IPS DF 6.9 (cell line): ENCODE measurements at regions not wholly inside any gene's neighbourhood (a gene's known extent, or its start where the extent isn't known, plus 50 kb on each side); places are given as distances from the start of the nearest gene placed in this dataset.

ENCODE experiments used
- DNase-seq: peaks from one replicate; pipeline ENCODE4 v3.0.0-alpha.2; 2013; ENCODE audit warnings: low read depth, low spot score
- H3K27ac ChIP-seq: one replicate; pipeline ENCODE4 v1.5.1; 2013; ENCODE audit warnings: low read length, control low read depth
- H3K27me3 ChIP-seq: 2 replicates; pipeline ENCODE4 v1.6.1; 2013; ENCODE audit warnings: mild to moderate bottlenecking, low read length; ENCODE audit not compliant: control insufficient read depth, insufficient read depth
- H3K36me3 ChIP-seq: 2 replicates; pipeline ENCODE4 v1.6.1; 2013; ENCODE audit warnings: low read length; ENCODE audit not compliant: control insufficient read depth, insufficient read depth
- H3K4me1 ChIP-seq: 2 replicates; pipeline ENCODE4 v1.6.1; 2013; ENCODE audit warnings: low read length; ENCODE audit not compliant: control insufficient read depth, insufficient read depth
- H3K4me3 ChIP-seq: 2 replicates; pipeline ENCODE4 v1.5.1; 2013; ENCODE audit warnings: mild to moderate bottlenecking, low read length
- H3K9me3 ChIP-seq: 2 replicates; pipeline ENCODE4 v1.6.1; 2013; ENCODE audit warnings: low read length, inconsistent platforms; ENCODE audit not compliant: control insufficient read depth, insufficient read depth
- WGBS: extraction: QIAGEN DNeasy Blood & Tissue Kit; methylation state at CpG from one replicate; pipeline ENCODE4 v1.1.7; 2013; ENCODE audit warnings: mixed read lengths, missing lambda C conversion rate; ENCODE audit not compliant: insufficient read length, insufficient coverage; 5-methylcytosine and 5-hydroxymethylcytosine counted together

GRCh38 chrX:39853417-39854030 lies 244.2 kb downstream of the BCOR start:
- Histone ChIP-seq H3K36me3 (no peaks in the 10 kb centered on the region), H3K27ac (no peak overlapping the region), H3K9me3 (no peaks in the 10 kb centered on the region), H3K4me3 (no peak overlapping the region), H3K4me1 (peaks cover 8% of the 10 kb centered on the region), H3K27me3 (no peaks in the 10 kb centered on the region)
- DNase-seq, result no peak
- WGBS, result no CpG with 5 or more reads among the region's 3 CpGs

- no CpG with 5 or more reads among the region's 17 CpGs for WGBS
- Histone ChIP-seq H3K27me3 (no peaks in the 10 kb centered on the region), H3K36me3 (no peaks in the 10 kb centered on the region), H3K9me3 (no peaks in the 10 kb centered on the region), H3K27ac (no peak overlapping the region), H3K4me3 (no peak overlapping the region), H3K4me1 (peaks cover 8% of the 10 kb centered on the region)
- DNase-seq, result no peak
Measured at GRCh38 chrX:39854772-39855747, 242.7 kb downstream of the BCOR start.

GRCh38 chrX:39855748-39856129 lies 242.0 kb downstream of the BCOR start:
- DNase-seq, result no peak
- no peaks in the 10 kb centered on the region for H3K36me3 ChIP-seq
- no peaks in the 10 kb centered on the region for H3K9me3 ChIP-seq
- WGBS, result no CpG with 5 or more reads among the region's 10 CpGs
- no peaks in the 10 kb centered on the region for H3K27me3 ChIP-seq
- H3K4me3 ChIP-seq, result no peak overlapping the region
- peaks cover 9% of the 10 kb centered on the region for H3K4me1 ChIP-seq
- no peak overlapping the region for H3K27ac ChIP-seq

- no CpG with 5 or more reads among the region's 7 CpGs for WGBS
- Histone ChIP-seq H3K27ac (no peak overlapping the region), H3K36me3 (no peaks in the 10 kb centered on the region), H3K9me3 (no peaks in the 10 kb centered on the region), H3K4me1 (peaks cover 10% of the 10 kb centered on the region), H3K27me3 (no peaks in the 10 kb centered on the region), H3K4me3 (no peak overlapping the region)
- no peak for DNase-seq
Measured at GRCh38 chrX:39856472-39857121, 241.2 kb downstream of the BCOR start.

- Histone ChIP-seq H3K4me3 (no peak overlapping the region), H3K4me1 (peaks cover 7% of the 10 kb centered on the region), H3K27ac (no peak overlapping the region), H3K9me3 (no peaks in the 10 kb centered on the region), H3K27me3 (no peaks in the 10 kb centered on the region), H3K36me3 (no peaks in the 10 kb centered on the region)
- no peak for DNase-seq
- no CpG with 5 or more reads among the region's 3 CpGs for WGBS
Measured at GRCh38 chrX:39857780-39858179, 240.0 kb downstream of the BCOR start.

- H3K9me3 ChIP-seq, result no peaks in the 10 kb centered on the region
- H3K4me1 ChIP-seq, result peaks cover 5% of the 10 kb centered on the region
- no peak for DNase-seq
- WGBS, result no CpG with 5 or more reads among the region's 13 CpGs
- no peaks in the 10 kb centered on the region for H3K36me3 ChIP-seq
- no peaks in the 10 kb centered on the region for H3K27me3 ChIP-seq
- no peak overlapping the region for H3K4me3 ChIP-seq
- H3K27ac ChIP-seq, result no peak overlapping the region
Measured at GRCh38 chrX:39859991-39860861, 237.5 kb downstream of the BCOR start.

GRCh38 chrX:39862963-39863362 lies 234.8 kb downstream of the BCOR start:
- H3K27ac ChIP-seq, result no peak overlapping the region
- H3K36me3 ChIP-seq, result no peaks in the 10 kb centered on the region
- DNase-seq, result no peak
- no peak overlapping the region for H3K4me3 ChIP-seq
- H3K27me3 ChIP-seq, result no peaks in the 10 kb centered on the region
- H3K9me3 ChIP-seq, result no peaks in the 10 kb centered on the region
- peaks cover 2% of the 10 kb centered on the region for H3K4me1 ChIP-seq
- WGBS, result no CpG with 5 or more reads among the region's 5 CpGs

GRCh38 chrX:39866229-39866628 lies 231.5 kb downstream of the BCOR start:
- no peak overlapping the region for H3K4me3 ChIP-seq
- WGBS, result no CpG with 5 or more reads among the region's 4 CpGs
- H3K9me3 ChIP-seq, result no peaks in the 10 kb centered on the region
- no peak for DNase-seq
- H3K4me1 ChIP-seq, result no peaks in the 10 kb centered on the region; the same call in 1 of the 2 replicates
- no peaks in the 10 kb centered on the region for H3K27me3 ChIP-seq
- no peaks in the 10 kb centered on the region for H3K36me3 ChIP-seq
- H3K27ac ChIP-seq, result no peak overlapping the region

- Histone ChIP-seq H3K9me3 (no peaks in the 10 kb centered on the region), H3K27me3 (no peaks in the 10 kb centered on the region), H3K4me3 (no peak overlapping the region), H3K36me3 (no peaks in the 10 kb centered on the region), H3K4me1 (no peaks in the 10 kb centered on the region; the same call in 1 of the 2 replicates), H3K27ac (no peak overlapping the region)
- no CpG with 5 or more reads among the region's 7 CpGs for WGBS
- DNase-seq, result no peak
Measured at GRCh38 chrX:39869846-39870601, 227.7 kb downstream of the BCOR start.
